Colon (tissue), 2 donors: ENCODE measurements at regions not wholly inside any gene's neighbourhood (a gene's known extent, or its start where the extent isn't known, plus 50 kb on each side); places are given as distances from the start of the nearest gene placed in this dataset.

Experiments used
- FAIRE-seq: peaks from 2 replicates; lab custom pipeline; 2012; peaks lifted over from hg19 to GRCh38; lab: Jason Lieb, UNC
- donor health status: control.
- donor health status: control.

DNA sequence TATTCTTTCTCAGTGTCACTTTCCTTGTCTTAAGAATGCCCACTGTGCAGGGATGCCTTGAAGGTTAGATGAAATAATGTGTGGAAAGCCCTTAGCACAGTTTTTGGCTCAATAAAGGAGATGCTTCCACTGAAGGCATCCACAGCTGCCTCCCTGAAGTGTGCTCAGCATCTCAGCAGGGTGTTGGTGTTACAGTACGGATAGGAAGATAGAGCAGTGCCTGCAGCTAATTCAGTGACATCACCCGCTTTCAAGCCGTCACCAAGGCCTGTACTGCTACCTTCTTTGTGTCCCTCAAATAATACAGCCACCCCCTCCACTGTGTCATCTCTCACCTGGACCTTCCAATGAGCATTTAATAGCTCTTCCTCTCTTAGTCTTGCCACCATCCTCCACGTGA is 59.0 kb downstream of the NDUFS5 start:
- no peak for FAIRE-seq

DNA sequence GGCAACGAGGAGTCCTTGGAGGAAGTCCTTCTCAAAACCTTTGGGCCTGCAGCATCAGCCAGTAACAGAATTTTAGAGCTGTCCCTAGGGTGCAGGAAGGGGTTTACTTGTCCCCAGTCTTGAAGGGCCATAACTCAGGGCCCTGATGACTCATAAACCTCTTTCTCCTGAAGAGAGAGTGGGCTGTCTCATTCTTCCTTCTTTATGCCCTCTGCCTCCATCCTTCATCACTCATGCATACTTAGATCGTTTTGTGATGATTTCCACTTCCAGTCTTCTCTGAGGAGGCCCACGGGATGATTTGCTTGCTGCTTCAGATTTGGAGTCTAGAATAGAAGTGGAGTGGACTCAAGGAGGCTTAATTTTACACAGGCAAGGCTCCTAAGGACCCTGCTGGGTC is 60.2 kb downstream of the NDUFS5 start:
- FAIRE-seq = no peak

DNA sequence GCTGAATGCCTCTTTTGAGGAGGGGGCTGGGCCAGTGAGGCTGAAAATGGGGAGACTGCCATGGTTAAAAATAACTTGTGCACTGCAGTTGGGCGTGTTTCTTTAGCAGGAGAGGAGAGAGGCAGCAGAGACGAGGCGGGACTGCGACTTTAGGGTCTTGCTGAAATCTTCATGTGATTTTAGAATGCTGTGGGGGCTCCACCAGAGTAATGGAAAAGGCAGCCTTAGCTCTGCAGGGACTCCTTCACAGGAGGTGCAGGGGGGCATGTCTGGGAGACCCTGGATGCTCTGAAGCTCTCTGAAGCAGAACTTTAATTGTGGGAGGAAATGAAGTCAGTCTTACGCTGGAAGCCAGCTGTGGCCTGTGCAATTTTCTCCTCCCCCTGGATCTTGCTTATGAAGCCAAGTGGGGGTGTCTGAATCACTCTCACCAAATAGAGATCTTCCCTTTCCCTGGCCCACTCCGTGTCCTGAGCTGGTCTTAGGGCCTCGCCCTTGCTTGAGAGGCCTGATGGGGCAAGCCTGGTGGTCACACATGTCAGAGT is 60.8 kb downstream of the NDUFS5 start:
- no peak for FAIRE-seq

DNA sequence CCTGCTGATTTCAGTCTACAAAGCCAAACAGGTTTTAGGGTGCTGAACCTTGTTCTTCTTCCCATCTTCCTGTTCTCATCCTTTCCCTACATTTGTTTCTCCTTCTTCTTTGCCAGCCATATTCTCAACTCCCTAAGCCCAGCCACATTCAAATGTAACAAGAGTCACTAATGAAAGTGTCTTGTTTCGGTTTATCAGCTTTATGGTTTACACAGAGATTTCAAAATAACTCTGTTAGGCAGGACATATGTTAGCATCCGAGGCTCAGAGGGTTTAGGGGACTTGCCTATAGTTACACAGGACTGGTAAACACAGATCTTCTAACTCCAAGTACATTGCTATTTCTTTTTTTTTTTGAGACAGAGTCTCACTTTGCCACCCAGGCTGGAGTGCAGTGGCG is 61.3 kb downstream of the NDUFS5 start:
- no peak for FAIRE-seq

DNA sequence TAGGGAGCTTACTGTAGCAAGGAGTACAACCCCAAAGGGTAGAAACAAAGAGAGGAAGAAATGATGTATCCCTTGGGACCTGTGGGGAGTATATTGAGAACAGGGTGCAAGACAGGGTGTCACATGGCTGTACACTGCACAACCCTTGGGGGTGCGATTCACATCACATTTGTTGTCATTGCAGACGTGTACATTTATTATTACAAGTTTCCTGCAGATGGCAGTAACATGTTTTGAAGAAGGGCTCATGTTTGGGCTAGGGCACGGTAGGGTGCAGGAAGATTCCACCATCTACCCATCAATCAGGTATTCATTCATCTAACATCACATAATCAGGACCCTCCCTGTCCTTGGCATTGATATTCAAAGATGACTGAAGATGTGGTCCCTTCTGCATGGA is 62.5 kb downstream of the NDUFS5 start:
- no peak for FAIRE-seq

DNA sequence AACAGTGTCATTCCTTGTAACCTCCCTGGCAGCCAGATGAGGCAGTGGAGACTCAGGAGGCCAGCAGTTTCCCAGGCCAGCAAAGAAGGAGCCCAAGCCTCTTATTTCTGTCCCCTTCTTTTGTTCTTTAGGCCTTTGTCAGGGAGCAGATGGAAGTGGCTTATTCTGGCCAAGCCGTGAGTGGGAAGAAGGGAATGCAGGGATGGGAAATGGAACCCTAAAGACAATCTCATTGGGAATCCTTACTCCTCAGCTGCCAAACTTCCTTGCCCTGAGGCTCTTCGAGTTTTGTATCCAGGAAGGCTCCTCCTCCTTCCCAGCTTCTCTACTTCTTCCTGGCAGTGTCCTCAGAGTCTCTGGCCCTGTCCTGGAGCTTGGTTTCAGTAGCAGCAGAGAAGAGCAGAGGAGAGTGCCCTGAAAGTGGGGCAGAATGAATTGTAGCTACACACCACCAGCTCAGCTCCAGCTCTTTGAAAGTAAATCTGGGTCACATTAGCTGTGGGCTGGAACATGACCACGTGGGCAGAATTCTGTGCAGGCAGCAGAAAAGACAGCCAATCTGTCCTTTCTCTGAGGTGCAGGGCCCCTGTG is 63.9 kb downstream of the NDUFS5 start:
- FAIRE-seq = no peak

DNA sequence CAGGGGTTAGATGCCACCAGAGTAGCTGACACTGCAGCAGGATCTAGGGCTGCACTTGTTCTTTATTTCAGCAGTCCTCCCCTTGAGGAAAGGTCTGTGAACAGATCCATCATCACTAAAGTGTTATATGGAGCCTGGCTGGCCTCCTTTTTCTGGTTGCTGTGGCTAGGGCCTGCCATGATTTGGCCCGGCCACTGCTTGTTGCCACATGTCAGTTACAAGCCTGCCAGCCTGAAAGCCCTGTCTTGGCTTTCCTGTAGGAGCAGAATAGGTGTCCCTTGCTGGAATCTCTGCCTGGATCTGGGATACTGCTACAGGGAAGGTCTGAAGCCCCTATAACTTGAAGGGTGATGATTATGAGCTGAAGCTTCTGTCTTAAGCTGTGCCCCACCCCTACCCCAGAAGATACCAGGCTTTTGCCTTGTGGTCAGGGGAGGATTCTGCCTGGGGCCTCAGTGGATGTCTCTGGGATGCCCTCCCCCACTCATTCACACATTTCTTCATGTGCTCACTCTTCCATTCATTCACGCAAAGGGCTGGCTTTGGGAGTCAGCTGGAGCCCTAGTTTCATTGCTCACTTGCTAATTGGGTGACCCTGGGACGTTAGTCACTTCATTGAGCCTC is 64.7 kb downstream of the NDUFS5 start:
- FAIRE-seq = no peak

DNA sequence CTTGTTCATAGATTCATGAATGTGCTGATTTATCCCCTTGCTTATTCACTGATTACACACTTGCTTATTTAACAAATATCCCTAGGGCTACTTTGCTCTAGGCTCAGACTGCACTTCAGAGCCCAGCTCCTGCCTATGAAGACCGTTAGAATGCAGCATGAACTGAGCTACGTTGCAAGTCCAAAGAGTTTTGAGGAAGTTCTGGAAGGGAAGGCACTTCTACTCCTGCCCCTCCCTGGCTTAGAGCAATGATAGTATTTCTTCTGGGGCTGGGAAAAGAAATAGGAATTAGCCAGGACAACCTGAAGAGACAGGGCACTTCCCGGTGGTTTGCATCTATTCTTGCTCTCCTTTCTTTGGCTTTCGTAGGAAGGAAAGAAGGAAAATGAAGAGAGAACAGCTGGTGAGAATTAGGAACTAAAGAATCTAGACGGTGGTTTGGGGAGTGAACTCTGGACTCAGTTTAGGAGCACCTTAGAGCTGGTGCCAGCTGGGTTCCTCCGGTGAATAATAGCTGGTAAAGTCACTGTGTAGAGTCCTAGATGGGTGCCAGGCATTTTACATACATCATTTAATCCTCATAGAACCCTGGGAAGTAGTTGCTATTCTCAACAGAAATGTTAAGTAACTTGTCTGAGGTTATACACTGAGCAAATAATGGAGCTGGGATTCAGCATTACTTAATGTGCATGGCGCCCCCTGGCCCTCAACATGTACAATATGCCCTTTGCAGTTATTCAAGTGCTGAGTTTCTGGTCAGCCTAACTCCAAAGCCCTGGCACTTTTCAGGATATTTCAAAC is 65.9 kb downstream of the NDUFS5 start:
- no peak for FAIRE-seq

DNA sequence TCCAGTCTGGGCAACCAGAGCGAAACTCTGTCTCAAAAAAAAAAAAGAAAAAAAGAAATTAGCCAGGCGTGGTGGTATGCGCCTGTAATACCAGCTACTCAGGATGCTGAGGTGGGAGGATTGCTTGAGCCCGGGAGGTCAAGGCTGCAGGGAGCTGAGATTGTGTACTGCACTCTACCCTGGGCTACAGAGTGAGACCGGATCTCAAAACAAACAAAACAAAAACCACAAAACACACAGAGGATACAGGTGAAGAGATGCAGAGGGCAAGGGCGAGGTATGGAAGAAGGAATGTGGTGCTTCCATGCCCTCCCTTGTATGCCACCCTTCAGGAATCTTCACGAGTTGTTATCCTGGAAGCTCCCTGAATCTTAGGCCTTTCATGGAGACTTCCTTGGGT is 68.5 kb downstream of the NDUFS5 start:
- no peak for FAIRE-seq

DNA sequence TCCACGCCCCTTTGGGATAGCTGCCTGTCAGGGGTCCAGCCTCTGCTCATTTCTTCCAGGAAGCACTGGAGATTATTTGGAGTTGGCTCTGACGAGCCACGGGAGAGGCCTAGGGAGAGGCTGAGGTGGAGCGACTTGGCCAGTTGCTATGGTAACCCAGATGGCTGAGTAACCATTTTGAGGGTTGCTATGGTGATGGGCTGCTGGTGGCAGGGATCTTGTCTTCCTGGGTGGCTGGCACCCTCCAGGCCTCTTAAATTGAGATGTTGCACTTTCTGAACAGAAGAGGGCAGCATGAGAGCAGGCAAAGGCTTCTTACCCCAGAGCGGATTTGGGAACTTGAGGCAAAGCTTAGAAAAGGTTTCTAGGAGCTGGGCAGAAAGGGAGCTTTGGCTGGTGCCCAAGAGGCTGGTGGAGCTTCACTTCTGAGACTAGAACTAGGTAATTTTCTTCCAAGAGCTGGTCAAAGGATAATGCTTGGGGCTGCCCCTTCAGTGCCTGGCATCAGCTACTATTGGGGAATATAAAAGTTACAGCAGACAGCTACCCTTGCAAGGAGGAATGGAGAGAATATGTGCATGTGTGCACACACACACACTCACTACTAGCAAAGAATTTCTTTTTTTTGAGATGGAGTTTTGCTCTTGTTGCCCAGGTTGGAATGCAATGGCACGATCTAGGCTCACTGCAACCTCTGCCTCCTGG is 72.5 kb downstream of the NDUFS5 start:
- FAIRE-seq = no peak

DNA sequence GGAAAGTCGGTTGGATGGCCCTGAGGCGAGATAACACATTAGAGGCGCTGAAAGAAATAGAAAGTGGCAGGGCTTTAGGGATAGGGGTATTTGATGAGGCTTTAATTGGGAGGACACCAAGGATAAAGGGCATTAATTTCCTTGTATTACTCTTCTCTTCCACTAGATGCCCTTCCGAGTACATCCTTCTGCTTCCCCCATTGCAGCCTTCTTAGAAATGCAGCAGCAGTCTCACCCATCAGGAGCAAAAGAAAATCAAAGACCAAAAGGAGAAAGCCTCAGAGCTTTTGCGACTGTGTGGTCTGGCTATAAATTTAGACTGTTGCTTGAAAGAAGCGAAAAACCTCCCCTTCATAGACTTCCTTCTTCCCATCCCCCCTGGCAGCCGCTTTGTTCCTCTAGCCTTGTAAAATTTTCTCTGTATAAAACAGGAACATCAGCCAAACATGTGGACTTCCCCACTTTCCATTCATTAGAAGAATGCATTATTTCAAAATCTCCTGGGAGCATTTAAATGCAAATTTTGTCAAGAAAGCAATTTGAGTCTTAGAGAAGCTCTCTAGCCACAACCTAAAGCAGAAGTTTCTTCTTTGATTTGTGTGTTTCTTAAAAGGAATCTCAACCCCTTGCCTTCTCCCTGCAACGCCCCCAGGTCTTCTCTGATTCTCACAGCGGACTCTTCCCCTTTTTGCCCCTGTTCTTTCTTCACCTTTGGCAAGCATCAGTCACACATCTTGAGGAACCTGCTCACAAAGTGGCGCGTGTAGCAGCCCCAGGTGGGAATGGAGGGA is 76.6 kb downstream of the NDUFS5 start:
- FAIRE-seq = no peak

DNA sequence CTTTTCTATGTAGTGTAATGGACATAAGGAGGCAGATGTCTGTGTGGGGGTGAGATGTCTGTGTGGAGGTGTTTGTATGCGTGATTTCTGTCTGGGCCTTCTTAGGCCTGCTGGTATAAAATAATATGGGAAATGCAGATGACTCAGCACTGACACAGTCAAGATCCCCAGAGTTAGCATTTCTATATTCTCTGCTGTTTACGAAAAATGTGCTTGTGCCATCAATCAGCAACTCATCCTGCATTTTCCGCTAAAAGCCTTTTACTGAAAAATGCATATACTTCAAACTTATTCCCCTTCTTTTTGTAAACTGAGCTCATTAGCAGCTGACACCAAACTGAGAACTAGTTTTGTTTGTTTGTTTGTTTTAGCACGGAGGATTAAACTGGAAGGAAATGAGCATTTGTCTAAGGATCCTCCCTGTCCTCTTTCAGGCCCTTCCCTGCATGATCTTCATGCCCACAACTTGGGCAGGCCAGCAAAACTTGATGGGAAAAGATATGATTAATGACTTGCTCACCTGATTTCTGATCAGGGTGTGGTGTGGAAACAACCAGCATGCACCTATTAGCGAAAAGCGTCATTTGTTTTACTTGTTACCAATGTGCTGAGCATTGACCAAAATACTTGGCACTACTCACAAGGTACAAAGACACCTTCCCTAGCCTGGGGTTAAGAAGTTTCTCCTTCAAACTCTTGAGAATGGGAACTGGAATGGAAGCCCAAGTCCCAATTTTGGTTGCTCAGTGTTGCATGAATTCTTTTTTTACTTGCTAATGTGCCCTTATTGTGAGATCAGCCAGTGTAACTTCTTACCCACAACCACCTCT is 77.4 kb downstream of the NDUFS5 start:
- FAIRE-seq = no peak

DNA sequence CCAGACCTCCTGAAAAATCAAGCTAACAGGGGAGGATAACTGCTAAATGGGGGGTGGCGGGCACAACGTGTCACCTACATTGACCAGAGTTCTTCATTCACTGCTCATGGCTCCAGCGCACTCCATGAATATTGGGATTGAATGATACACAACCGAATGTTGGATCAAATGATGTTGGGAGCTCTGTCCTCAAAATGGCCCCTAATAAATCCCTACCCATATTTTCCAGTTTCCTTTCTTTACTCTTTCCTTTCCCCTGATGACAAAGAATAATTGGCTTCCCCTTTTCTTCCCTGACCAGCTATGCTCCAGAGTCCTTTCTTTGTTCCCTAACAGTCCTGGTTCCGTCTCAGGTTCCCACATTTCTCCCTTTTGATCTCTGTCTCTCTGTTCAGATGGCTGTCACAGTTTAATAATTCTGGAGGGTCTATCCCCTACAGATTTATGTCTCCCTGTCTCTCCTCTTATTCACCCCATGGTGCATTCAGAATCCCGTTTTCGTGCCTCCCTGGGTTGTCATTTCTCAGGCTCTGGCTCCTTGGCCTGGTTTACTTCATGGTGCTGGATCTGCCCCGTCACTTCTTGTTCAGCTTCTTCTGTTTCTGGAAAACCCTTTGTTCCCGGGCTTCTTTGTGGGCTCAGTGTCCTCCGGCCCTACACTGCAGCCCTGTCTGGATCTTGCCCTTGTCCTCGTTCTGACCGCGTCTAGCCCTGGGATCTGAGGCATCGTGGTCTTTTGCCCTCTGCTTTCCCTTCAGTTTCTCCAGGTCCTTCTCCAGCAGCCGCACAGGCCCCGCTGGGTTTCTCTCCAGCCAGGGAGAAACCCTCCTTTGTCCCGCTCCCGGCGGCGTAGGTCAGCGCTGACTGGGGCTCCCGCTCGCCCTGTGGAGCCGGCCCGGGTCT is 78.3 kb downstream of the NDUFS5 start:
- no peak for FAIRE-seq

DNA sequence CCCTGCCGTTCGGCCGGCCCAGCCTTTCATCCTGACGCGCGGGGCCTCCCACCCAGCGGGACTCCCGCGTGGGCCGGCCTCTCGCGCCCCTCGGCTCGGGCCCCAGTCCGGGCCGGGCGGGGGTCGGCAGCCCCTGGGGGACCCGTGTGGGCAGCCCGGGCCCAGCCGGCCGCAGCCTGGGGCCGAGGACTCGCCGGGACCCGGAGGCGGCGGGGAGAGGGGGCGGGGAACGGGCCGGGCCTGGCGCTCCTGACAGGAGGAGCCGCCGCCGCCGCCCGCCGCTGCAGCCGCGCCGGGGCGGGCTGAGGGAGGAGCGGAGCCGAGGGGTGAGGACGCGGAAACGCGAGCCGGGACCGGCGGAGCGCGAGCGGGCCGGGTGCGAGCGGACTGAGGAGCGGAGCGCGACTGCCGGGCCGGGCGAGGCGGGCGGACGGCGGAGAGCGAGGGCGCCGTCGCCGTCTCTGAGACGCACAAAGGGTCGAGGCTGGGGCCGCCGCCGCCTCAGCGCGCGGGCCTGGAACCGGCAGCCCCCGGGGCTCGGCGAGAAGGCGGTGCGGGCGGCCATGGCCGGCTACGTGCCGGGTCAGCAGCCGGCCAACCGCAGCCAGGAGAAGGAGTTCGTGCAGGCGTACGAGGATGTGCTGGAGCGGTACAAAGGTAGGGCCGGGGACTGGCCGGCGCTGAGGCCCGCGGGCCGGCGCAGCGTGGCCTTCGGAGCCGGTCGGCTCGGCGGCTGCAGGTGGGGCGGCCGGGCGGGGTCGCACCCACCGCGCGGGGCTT is 79.1 kb downstream of the NDUFS5 start:
- FAIRE-seq = no peak

DNA sequence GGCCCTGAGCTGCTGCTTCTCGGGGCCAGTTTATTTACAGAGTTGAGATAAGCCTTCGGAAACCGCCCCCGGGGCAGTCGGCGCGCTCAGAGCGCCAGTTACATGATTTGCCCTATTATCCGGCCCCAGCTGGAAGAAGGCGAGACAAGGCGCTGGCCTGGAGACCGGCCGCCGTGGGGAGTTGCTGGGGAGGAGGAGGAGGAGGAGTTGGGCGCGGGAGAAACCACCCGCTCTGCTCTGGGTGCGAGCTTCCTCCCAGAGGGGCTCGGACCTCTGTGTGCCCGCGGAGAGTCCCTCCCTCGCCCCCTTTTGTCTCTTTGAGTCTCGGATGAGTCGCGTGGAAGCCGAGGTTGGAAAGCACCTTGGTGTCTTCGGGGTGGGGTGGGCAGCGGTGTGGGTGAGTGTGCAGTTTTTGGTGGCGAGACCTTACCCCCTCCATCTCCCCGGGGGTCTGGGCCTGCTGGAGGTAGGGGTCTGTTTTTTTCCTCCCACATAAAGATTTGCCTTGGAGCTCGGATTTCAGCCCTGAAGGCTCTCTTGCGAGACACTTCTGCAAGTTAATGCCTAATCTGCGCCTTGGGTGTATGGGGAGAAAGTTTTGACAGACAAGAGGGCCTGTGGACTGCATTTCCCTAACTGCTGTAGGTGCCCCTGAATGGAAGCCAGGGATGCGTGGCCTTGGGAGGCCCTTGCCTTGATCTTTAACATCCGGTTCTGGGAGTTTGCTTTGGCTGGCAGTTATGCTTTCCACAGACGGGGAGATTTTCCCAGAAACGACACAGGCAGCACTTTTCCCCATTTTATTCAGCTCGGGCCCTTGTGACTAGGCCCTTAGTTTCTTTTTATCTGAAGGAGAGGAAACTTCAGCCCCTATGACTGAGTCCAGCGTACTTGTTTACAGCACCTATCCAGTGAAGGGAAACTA is 80.0 kb downstream of the NDUFS5 start:
- FAIRE-seq = no peak

DNA sequence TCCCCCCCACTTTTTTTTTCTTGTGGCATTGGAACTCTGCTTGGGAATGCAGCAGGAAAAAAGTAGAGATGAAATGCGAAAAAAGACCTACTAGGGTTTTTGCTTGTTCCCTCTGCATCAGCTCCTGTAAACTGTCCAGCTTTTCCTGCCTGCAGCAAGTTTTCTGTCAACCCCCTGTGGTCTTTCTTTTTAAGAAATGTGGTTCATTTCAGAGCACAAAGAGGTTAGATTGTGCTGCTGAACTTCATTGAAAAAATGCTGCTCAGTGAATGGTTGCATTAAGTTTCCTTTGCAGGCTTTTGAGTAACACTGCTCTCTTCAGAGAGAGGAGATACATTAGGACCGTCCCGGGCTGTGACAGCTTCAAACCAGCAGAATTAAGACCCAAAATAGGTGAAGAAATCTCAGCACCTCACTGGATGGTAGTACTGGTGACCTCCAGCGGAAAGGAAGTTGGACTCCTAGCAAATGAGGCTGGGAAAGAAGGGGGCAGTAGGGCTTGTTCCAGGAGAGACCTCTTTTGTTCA is 80.7 kb downstream of the NDUFS5 start:
- FAIRE-seq = no peak
